ENCODE measurements at regions not wholly inside any gene's neighbourhood (a gene's known extent, or its start where the extent isn't known, plus 50 kb on each side); places are given as distances from the start of the nearest gene placed in this dataset.

- FAIRE-seq (no peak), DNase-seq (ENCODE audit: insufficient read length, low spot score) (no peak)
- no peak for TF ChIP-seq CTCF (IDR thresholded peaks at IDR 0.05; ENCODE audit: insufficient read depth, missing control alignments)
Observed at GRCh38 chr14:84566109-84566508, 963.8 kb upstream of the FLRT2 start.

GRCh38 chr14:84575681-84576080 lies 954.3 kb upstream of the FLRT2 start:
- no peak for FAIRE-seq
- TF ChIP-seq CTCF (IDR thresholded peaks at IDR 0.05; ENCODE audit: insufficient read depth, missing control alignments) = no peak
- DNase-seq (ENCODE audit: insufficient read length, low spot score) = no peak

GRCh38 chr14:84579292-84579691 lies 950.7 kb upstream of the FLRT2 start:
- no peak for TF ChIP-seq CTCF (IDR thresholded peaks at IDR 0.05; ENCODE audit: insufficient read depth, missing control alignments)
- no peak for FAIRE-seq
- no peak for DNase-seq (ENCODE audit: insufficient read length, low spot score)

- no peak for FAIRE-seq
- no peak for DNase-seq (ENCODE audit: insufficient read length, low spot score)
- no peak for TF ChIP-seq CTCF (IDR thresholded peaks at IDR 0.05; ENCODE audit: insufficient read depth, missing control alignments)
Observed at GRCh38 chr14:84581041-84581440, 948.9 kb upstream of the FLRT2 start.

- no peak for DNase-seq (ENCODE audit: insufficient read length, low spot score)
- no peak for TF ChIP-seq CTCF (IDR thresholded peaks at IDR 0.05; ENCODE audit: insufficient read depth, missing control alignments)
- FAIRE-seq = no peak
Observed at GRCh38 chr14:84584511-84584910, 945.4 kb upstream of the FLRT2 start.

- FAIRE-seq = no peak
- TF ChIP-seq CTCF (IDR thresholded peaks at IDR 0.05; ENCODE audit: insufficient read depth, missing control alignments) = no peak
- no peak for DNase-seq (ENCODE audit: insufficient read length, low spot score)
Observed at GRCh38 chr14:84591827-84592445, 938.0 kb upstream of the FLRT2 start.

- TF ChIP-seq CTCF (IDR thresholded peaks at IDR 0.05; ENCODE audit: insufficient read depth, missing control alignments) = no peak
- DNase-seq (ENCODE audit: insufficient read length, low spot score) (no peak), FAIRE-seq (no peak)
Observed at GRCh38 chr14:84592770-84593169, 937.2 kb upstream of the FLRT2 start.
